ENCODE measurements at regions not wholly inside any gene's neighbourhood (a gene's known extent, or its start where the extent isn't known, plus 50 kb on each side); places are given as distances from the start of the nearest gene placed in this dataset.
"Not testable (repeated sequence)": the region's sequence is repeated elsewhere in the genome, so short reads cannot be mapped to it uniquely, and the experiment has no call there.

DNA sequence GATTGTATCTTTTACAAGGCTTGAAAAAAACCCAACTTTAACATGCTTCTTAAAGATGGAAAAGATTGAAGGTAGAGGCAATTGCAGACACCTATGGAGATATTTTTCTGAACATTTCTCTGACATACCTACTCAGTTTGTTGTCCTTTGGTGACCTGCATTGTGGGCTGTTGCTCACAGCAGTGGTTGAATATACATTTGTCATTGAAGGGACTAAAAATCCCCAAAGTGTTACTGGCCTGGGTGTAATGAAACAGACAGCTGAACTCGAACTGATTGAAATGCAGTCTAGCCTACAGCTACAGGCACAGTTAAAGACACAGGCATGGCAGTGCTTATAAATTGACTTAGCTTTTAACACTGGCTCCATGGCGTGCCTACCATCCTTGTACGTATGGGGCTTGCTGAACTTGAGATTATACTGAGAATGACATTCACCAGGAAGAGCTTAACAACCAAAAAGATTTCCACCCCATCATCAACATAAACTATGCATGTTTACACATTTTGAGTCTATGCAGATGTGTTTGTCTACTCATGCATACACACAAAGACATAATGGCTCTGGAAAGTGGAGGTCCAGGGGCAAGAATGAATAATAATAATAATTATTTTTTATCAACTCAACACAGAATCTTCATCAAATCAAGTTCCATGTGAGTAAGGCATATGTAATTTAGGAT, 83.2 kb upstream of the NOX3 start:
- H3K4me3 ChIP-seq (ENCODE audit: low read depth, low read length): no peak overlapping the region
- TF ChIP-seq, protein P1, sequence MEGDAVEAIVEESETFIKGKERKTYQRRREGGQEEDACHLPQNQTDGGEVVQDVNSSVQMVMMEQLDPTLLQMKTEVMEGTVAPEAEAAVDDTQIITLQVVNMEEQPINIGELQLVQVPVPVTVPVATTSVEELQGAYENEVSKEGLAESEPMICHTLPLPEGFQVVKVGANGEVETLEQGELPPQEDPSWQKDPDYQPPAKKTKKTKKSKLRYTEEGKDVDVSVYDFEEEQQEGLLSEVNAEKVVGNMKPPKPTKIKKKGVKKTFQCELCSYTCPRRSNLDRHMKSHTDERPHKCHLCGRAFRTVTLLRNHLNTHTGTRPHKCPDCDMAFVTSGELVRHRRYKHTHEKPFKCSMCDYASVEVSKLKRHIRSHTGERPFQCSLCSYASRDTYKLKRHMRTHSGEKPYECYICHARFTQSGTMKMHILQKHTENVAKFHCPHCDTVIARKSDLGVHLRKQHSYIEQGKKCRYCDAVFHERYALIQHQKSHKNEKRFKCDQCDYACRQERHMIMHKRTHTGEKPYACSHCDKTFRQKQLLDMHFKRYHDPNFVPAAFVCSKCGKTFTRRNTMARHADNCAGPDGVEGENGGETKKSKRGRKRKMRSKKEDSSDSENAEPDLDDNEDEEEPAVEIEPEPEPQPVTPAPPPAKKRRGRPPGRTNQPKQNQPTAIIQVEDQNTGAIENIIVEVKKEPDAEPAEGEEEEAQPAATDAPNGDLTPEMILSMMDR (IDR thresholded peaks at IDR 0.05; ENCODE audit: insufficient read depth, low read length, poor library complexity, severe bottlenecking): no peak
- H3K36me3 ChIP-seq (ENCODE audit: control insufficient read depth, insufficient read depth, low read length): no peaks in the 10 kb centered on the region
- H3K27me3 ChIP-seq (ENCODE audit: control insufficient read depth, insufficient read depth, low read length): no peaks in the 10 kb centered on the region
- DNase-seq (ENCODE audit: low read depth): no peak

DNA sequence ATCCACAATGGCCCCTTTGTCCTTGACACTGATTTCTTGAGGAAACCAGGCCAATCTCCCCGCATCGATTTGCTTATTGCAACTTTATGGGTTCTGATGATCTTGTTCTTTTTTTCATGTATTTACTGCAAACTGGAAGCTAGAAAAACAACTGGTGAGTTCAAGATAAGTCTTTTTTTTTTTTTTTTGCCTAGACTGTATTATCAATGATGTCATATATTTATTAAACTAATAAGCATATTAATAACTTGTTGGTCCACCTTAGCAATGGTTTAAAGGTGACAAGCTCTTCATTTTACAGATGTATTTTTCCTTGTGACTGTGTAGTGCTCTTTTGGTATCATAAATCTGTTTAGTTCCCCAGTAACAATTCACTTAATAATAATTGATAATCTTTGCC, 79.0 kb upstream of the NOX3 start:
- Histone ChIP-seq H3K36me3 (ENCODE audit: control insufficient read depth, insufficient read depth, low read length) (no peaks in the 10 kb centered on the region), H3K27me3 (ENCODE audit: control insufficient read depth, insufficient read depth, low read length) (no peaks in the 10 kb centered on the region), H3K4me3 (ENCODE audit: low read depth, low read length) (no peak overlapping the region)
- TF ChIP-seq, protein P1 (IDR thresholded peaks at IDR 0.05; ENCODE audit: insufficient read depth, low read length, poor library complexity, severe bottlenecking): no peak
- no peak for DNase-seq (ENCODE audit: low read depth)

GRCh38 chr6:155530219-155530834, 74.7 kb upstream of the NOX3 start:
- H3K4me3 ChIP-seq (ENCODE audit: low read depth, low read length): no peak overlapping the region
- no peaks in the 10 kb centered on the region for H3K27me3 ChIP-seq (ENCODE audit: control insufficient read depth, insufficient read depth, low read length)
- DNase-seq (ENCODE audit: low read depth): no peak
- no peaks in the 10 kb centered on the region for H3K36me3 ChIP-seq (ENCODE audit: control insufficient read depth, insufficient read depth, low read length)
- TF ChIP-seq, protein P1 (IDR thresholded peaks at IDR 0.05; ENCODE audit: insufficient read depth, low read length, poor library complexity, severe bottlenecking): peak; percentile 73

DNA sequence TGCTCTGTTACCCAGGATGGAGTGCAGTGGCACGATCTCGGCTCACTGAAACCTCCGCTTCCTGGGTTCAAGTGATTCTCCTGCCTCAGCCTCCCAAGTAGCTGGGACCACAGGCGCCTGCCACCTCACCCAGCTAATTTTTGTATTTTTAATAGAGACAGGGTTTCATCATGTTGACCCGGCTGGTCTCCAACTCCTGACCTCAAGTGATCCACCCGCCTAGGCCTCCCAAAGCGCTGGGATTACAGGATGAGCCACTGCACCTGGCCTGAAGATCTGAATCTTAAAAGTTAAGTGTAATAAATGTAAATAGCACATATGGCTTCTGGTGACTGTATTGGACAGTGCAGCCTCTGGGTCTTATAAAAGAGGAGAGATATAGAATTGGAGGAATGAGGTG, 74.2 kb upstream of the NOX3 start:
- H3K36me3 ChIP-seq (ENCODE audit: control insufficient read depth, insufficient read depth, low read length); DNase-seq (ENCODE audit: low read depth); H3K4me3 ChIP-seq (ENCODE audit: low read depth, low read length); H3K27me3 ChIP-seq (ENCODE audit: control insufficient read depth, insufficient read depth, low read length): not testable (repeated sequence)

- H3K36me3 ChIP-seq (ENCODE audit: control insufficient read depth, insufficient read depth, low read length): no peaks in the 10 kb centered on the region
- H3K4me3 ChIP-seq (ENCODE audit: low read depth, low read length): no peak overlapping the region
- DNase-seq (ENCODE audit: low read depth): peak; percentile 62
- H3K27me3 ChIP-seq (ENCODE audit: control insufficient read depth, insufficient read depth, low read length): no peaks in the 10 kb centered on the region
- TF ChIP-seq, protein P1 (IDR thresholded peaks at IDR 0.05; ENCODE audit: insufficient read depth, low read length, poor library complexity, severe bottlenecking): no peak
Measured at GRCh38 chr6:155528982-155529453, 73.4 kb upstream of the NOX3 start.

DNA sequence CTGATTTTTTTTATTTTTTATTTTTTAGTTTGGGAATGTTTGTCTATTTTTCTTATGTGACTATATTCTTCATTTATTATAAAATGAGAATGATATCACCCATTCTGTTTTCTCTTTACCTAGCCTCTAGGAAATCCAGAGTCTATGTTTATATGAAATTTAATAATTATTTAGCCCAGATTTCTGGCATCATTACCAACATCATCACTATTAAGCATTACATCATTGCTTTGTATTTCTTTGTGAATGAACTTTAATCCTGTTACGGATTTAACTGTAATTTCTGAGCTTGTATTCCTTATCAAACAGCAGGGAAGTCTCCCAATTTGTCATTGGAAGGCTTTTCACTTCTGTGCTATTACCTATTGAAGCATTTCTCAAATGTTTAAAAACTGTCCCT, 72.7 kb upstream of the NOX3 start:
- Histone ChIP-seq H3K4me3 (ENCODE audit: low read depth, low read length) (no peak overlapping the region), H3K36me3 (ENCODE audit: control insufficient read depth, insufficient read depth, low read length) (no peaks in the 10 kb centered on the region), H3K27me3 (ENCODE audit: control insufficient read depth, insufficient read depth, low read length) (no peaks in the 10 kb centered on the region)
- TF ChIP-seq, protein P1 (IDR thresholded peaks at IDR 0.05; ENCODE audit: insufficient read depth, low read length, poor library complexity, severe bottlenecking): no peak
- DNase-seq (ENCODE audit: low read depth): no peak
